ENCODE measurements at regions not wholly inside any gene's neighbourhood (a gene's known extent, or its start where the extent isn't known, plus 50 kb on each side); places are given as distances from the start of the nearest gene placed in this dataset.

GRCh38 chr7:136058546-136058945, 81.4 kb upstream of the MTPN start:
- DNase-seq = no peak

GRCh38 chr7:136057509-136057908, 80.3 kb upstream of the MTPN start:
- no peak for DNase-seq

- no peak for DNase-seq
Measured at GRCh38 chr7:136056651-136057231, 79.6 kb upstream of the MTPN start.

GRCh38 chr7:136055266-136055665, 78.1 kb upstream of the MTPN start:
- DNase-seq = no peak

GRCh38 chr7:136053689-136054485, 76.7 kb upstream of the MTPN start:
- DNase-seq = no peak

- DNase-seq = no peak
Measured at GRCh38 chr7:136051203-136051928, 74.2 kb upstream of the MTPN start.

GRCh38 chr7:136050462-136050847, 73.3 kb upstream of the MTPN start:
- DNase-seq = no peak

GRCh38 chr7:136049818-136050461, 72.8 kb upstream of the MTPN start:
- no peak for DNase-seq

- DNase-seq = no peak
Measured at GRCh38 chr7:136049117-136049516, 72.0 kb upstream of the MTPN start.

- no peak for DNase-seq
Measured at GRCh38 chr7:136046548-136046947, 69.4 kb upstream of the MTPN start.

GRCh38 chr7:136045992-136046391, 68.8 kb upstream of the MTPN start:
- DNase-seq = no peak

- DNase-seq = no peak
Measured at GRCh38 chr7:136045181-136045580, 68.0 kb upstream of the MTPN start.

GRCh38 chr7:136039577-136040345, 62.6 kb upstream of the MTPN start:
- no peak for DNase-seq

- no peak for DNase-seq
Measured at GRCh38 chr7:136036336-136036735, 59.2 kb upstream of the MTPN start.

GRCh38 chr7:136034132-136034531, 57.0 kb upstream of the MTPN start:
- DNase-seq = no peak

- DNase-seq = no peak
Measured at GRCh38 chr7:136033413-136034031, 56.4 kb upstream of the MTPN start.

- no peak for DNase-seq
Measured at GRCh38 chr7:136030867-136031318, 53.7 kb upstream of the MTPN start.

- DNase-seq = no peak
Measured at GRCh38 chr7:136030330-136030729, 53.2 kb upstream of the MTPN start.

- no peak for DNase-seq
Measured at GRCh38 chr7:136027160-136027559, 50.0 kb upstream of the MTPN start.

Measured in NCI-H2029 treated with DMSO at 0.1 percent for 48 hours (cell line).